Astrocyte of the spinal cord (primary cell): ENCODE measurements at regions not wholly inside any gene's neighbourhood (a gene's known extent, or its start where the extent isn't known, plus 50 kb on each side); places are given as distances from the start of the nearest gene placed in this dataset.

Experiments used
- DNase-seq: peaks from one replicate; pipeline ENCODE4 v3.0.0; 2011; ENCODE audit warnings: low read depth, low spot score
- H3K4me3 ChIP-seq: 2 replicates; pipeline ENCODE4 v1.5.1; 2011; ENCODE audit warnings: low read depth, mild to moderate bottlenecking, low read length, moderate library complexity
- CTCF ChIP-seq: IDR thresholded peaks from 2 replicates; pipeline ENCODE4 v1.5.1; 2012; ENCODE audit warnings: low read depth, mild to moderate bottlenecking, low read length, inconsistent platforms
- in situ Hi-C: cut with HindIII; loops from 2 replicates; pipeline ENCODE4 v1.10.0; 2017; ENCODE audit warnings: low sequenced_read_pairs

DNA sequence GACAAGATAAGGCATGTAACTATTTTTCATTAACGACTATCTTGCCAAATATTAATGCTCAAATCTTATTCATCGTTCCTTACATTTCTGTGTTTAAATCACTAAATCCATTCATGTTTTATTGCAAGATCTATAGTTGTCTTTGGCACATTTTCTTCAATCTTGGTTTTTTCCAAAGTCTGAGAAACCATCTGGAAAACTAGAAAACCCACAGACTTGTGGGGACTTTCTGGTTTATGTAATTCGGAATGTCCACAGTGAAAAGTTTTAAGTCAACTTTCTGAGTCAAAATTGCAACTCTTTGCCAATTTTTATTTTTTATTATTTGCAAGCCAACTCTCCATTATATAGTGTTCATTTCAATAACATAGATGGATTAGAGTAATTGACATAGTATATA lies 520.8 kb upstream of the ADAMTS5 start:
- DNase-seq: peak; percentile 10
- no peak overlapping the region for H3K4me3 ChIP-seq
- in situ Hi-C loops: no loop called here
- no peak for TF ChIP-seq CTCF

GRCh38 chr21:27480841-27481261 lies 514.0 kb upstream of the ADAMTS5 start:
- DNase-seq: peak; percentile 48
- no peak for TF ChIP-seq CTCF
- in situ Hi-C loops: no loop called here

GRCh38 chr21:27477296-27477695 lies 510.4 kb upstream of the ADAMTS5 start:
- in situ Hi-C loops: no loop called here
- no peak for DNase-seq
- H3K4me3 ChIP-seq: no peak overlapping the region
- no peak for TF ChIP-seq CTCF

More at GRCh38 chr21:27480841-27481261, 514.0 kb upstream of the ADAMTS5 start:
- no peak overlapping the region for H3K4me3 ChIP-seq

DNA sequence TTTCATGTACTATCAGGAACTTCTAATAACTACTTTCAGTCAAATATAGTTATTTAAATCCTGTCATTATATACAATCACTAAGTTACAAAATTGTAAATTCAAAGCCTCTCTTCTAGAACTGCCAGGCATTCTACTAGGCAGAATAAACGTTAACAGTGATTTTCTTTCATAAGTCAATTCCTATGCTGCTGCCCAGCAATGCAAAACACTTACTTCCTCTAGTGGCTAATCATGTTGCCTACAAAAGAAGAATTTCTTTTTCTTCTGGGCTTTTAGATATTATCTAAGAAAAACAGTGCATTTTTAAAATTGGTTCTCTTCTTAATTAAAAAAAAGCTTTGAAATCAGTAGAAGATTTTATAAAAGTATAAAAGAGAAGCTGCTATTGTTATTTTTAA lies 509.8 kb upstream of the ADAMTS5 start:
- TF ChIP-seq CTCF: peak; percentile 65
- peak; percentile 59 for DNase-seq
- in situ Hi-C loops: no loop called here
- no peak overlapping the region for H3K4me3 ChIP-seq

DNA sequence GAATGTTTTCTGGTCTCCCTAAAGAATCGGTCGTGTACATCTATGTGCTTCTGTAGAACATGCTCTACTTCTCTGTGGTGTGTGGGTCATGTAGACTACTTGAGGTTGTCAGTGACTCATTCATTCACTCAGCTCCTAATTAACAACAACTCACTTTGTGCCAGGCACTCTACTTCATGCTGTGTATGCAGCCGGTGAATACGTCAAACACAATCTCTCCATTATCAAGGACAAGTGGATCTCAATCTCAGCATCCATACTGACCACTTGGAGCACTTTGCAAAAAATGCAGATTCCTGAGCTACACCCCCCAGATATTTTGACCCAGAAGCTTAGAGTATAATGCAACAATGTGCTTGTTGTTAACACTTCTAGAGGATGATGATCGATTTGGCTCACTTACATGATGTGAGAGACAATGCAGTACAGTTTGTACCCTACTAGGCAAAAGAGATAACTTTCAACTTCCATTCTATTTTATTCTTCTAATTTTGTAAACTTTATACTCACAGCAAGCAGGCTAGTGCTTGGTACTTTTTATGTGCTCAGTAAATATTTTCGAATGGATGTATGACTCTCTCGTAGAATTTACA lies 508.6 kb upstream of the ADAMTS5 start:
- TF ChIP-seq CTCF: no peak
- DNase-seq: no peak
- in situ Hi-C loops: no loop called here
- H3K4me3 ChIP-seq: no peak overlapping the region

GRCh38 chr21:27467366-27467765 lies 500.5 kb upstream of the ADAMTS5 start:
- in situ Hi-C loops: no loop called here
- TF ChIP-seq CTCF: no peak
- DNase-seq: no peak
- H3K4me3 ChIP-seq: no peak overlapping the region
